Neural cell (in vitro differentiated cells): ENCODE measurements at regions not wholly inside any gene's neighbourhood (a gene's known extent, or its start where the extent isn't known, plus 50 kb on each side); places are given as distances from the start of the nearest gene placed in this dataset.

Experiments used
- H2AFZ ChIP-seq: fragments of 200-600, 300-800 bp; sonication (generic), shearing (Covaris generic); 2 replicates; pipeline ENCODE4 v1.6.0; 2014; ENCODE audit warnings: low read depth, mild to moderate bottlenecking, antibody characterized with exemption, low read length, moderate library complexity
- H3F3A ChIP-seq: fragments of 200-600 bp; shearing (Covaris generic); 2 replicates; pipeline ENCODE4 v1.6.1; 2016; ENCODE audit warnings: mild to moderate bottlenecking, moderate library complexity, mixed read lengths, antibody characterized with exemption, low read length; ENCODE audit not compliant: insufficient read depth, poor library complexity, severe bottlenecking
- H3K27ac ChIP-seq: fragments of 200-600, 300-800 bp; sonication (generic), shearing (Covaris generic); 2 replicates; pipeline ENCODE4 v1.5.1; 2014; ENCODE audit warnings: mild to moderate bottlenecking, low read length, moderate library complexity
- H3K27me3 ChIP-seq: fragments of 300-800, 200-600 bp; sonication (generic), shearing (Covaris generic); 2 replicates; pipeline ENCODE4 v1.6.0; 2014; ENCODE audit warnings: mild to moderate bottlenecking, low read depth, low read length, moderate library complexity; ENCODE audit not compliant: insufficient read depth
- H3K36me3 ChIP-seq: fragments of 300-800, 200-600 bp; sonication (generic), shearing (Covaris generic); 2 replicates; pipeline ENCODE4 v1.5.1; 2014; ENCODE audit warnings: mild to moderate bottlenecking, antibody characterized with exemption, low read length, moderate library complexity; ENCODE audit not compliant: insufficient read depth
- H3K4me2 ChIP-seq: fragments of 300-800, 200-600 bp; sonication (generic), shearing (Covaris generic); 2 replicates; pipeline ENCODE4 v1.6.0; 2014; ENCODE audit warnings: mild to moderate bottlenecking, low read length
- H3K4me3 ChIP-seq: fragments of 300-800, 200-600 bp; sonication (generic), shearing (Covaris generic); 2 replicates; pipeline ENCODE4 v1.5.1; 2014; ENCODE audit warnings: mild to moderate bottlenecking, low read length, moderate library complexity
- H3K79me2 ChIP-seq: fragments of 200-600 bp; shearing (Covaris generic); replicated peaks from 2 replicates; pipeline ENCODE4 v1.6.0; 2014; ENCODE audit warnings: mild to moderate bottlenecking, low read length, moderate library complexity; ENCODE audit not compliant: insufficient read depth
- H3K9ac ChIP-seq: fragments of 300-800, 200-600 bp; sonication (generic), shearing (Covaris generic); 2 replicates; pipeline ENCODE4 v1.6.1; 2016; ENCODE audit warnings: mild to moderate bottlenecking, low read length, mixed read lengths
- H3K9me2 ChIP-seq: fragments of 200-600 bp; shearing (Covaris generic); 2 replicates; pipeline ENCODE4 v1.6.1; 2016; ENCODE audit warnings: mild to moderate bottlenecking, low read length, mixed read lengths; ENCODE audit not compliant: insufficient read depth
- H3K9me3 ChIP-seq: fragments of 200-600, 300-800 bp; sonication (generic), shearing (Covaris generic); 2 replicates; pipeline ENCODE4 v1.6.1; 2016; ENCODE audit warnings: mild to moderate bottlenecking, mixed run types, low read length, moderate library complexity, mixed read lengths
- H4K20me1 ChIP-seq: fragments of 200-600 bp; shearing (Covaris generic); 2 replicates; pipeline ENCODE4 v1.6.1; 2016; ENCODE audit warnings: mild to moderate bottlenecking, mixed run types; ENCODE audit not compliant: insufficient read depth
- EP300 ChIP-seq: fragments of 450-650 bp; conservative IDR thresholded peaks from 2 replicates; pipeline ENCODE4 v1.6.1; 2014; ENCODE audit warnings: antibody characterized with exemption, mild to moderate bottlenecking, moderate library complexity; ENCODE audit not compliant: poor library complexity, severe bottlenecking
- EZH2 ChIP-seq: fragments of 200-600, 300-800 bp; shearing (Covaris generic), sonication (generic); IDR thresholded peaks from 2 replicates; pipeline ENCODE4 v1.6.1; 2014; ENCODE audit warnings: antibody characterized with exemption, low read length, borderline replicate concordance, mild to moderate bottlenecking; ENCODE audit not compliant: insufficient read depth, poor library complexity, severe bottlenecking
- MXI1 ChIP-seq: fragments of 450-650 bp; conservative IDR thresholded peaks from 2 replicates; pipeline ENCODE4 v1.6.1; 2014; ENCODE audit warnings: antibody characterized with exemption, mild to moderate bottlenecking; ENCODE audit not compliant: poor library complexity, severe bottlenecking
- POLR2AphosphoS5 ChIP-seq: IDR thresholded peaks from 2 replicates; pipeline ENCODE4 v1.6.1; 2012
- RAD21 ChIP-seq: fragments of 450-650 bp; conservative IDR thresholded peaks from 2 replicates; pipeline ENCODE4 v1.6.1; 2014; ENCODE audit warnings: antibody characterized with exemption, mild to moderate bottlenecking, moderate library complexity
- SMC3 ChIP-seq: fragments of 450-650 bp; conservative IDR thresholded peaks from 2 replicates; pipeline ENCODE4 v1.6.1; 2014; ENCODE audit warnings: antibody characterized with exemption, mild to moderate bottlenecking, moderate library complexity; ENCODE audit not compliant: poor library complexity
- TAF1 ChIP-seq: IDR thresholded peaks from 2 replicates; pipeline ENCODE4 v1.6.1; 2012; ENCODE audit warnings: low read depth
- TF ChIP-seq, protein P1 (sequence below): fragments of 450-650 bp; IDR thresholded peaks from 2 replicates; pipeline ENCODE4 v1.5.1; 2014; ENCODE audit warnings: antibody characterized with exemption, mild to moderate bottlenecking, moderate library complexity; ENCODE audit not compliant: poor library complexity, severe bottlenecking
- TF ChIP-seq, protein P2 (sequence below): IDR thresholded peaks from 2 replicates; pipeline ENCODE4 v1.6.1; 2012; ENCODE audit warnings: borderline replicate concordance

DNA sequence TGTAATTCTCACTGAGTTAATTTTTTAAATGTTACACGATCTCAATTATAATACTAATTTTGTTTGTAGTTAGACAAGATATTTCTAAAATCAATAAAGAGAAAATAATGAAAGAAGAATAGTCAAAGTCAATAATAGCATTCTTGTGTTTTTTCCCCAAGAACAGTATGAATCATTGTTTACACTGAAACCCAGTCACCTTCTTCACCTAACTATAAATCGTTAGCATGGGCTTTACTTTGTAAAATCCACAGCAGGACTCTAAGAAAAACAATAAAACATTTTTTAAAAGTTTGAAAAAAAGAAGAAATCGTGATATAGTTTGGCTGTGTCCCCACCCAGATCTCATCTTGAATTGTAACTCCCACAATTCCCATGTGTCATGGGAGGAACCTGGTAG, 234.6 kb upstream of the LYPLAL1 start:
- H3K36me3 ChIP-seq: no peaks in the 10 kb centered on the region

DNA sequence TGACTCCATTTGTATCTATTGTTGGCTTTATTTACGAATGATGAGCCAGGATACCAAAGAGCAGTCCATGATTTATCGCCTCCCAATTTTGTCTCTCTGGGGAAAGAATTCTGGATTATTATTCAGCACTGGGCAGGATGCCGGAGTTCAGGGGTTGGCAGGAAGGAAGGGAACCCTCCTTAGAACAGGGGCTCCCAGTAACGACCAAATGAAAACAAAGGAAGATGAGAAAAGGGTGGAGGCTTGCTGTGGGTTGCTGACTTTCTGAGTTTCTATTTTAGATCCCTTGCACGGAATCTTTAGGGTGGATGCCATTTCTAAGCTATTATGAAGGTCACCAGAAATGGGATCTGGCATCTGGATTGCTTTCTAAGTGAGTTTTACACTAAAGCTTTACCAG, 231.2 kb upstream of the LYPLAL1 start:
- Histone ChIP-seq H3K4me3 (no peak overlapping the region), H4K20me1 (no peaks in the 10 kb centered on the region), H3K27me3 (no peaks in the 10 kb centered on the region), H3K9me3 (no peaks in the 10 kb centered on the region), H2AFZ (no peak overlapping the region), H3F3A (no peaks in the 10 kb centered on the region), H3K79me2 (no peaks in the 10 kb centered on the region), H3K9me2 (no peaks in the 10 kb centered on the region), H3K27ac (no peak overlapping the region), H3K9ac (no peak overlapping the region), H3K36me3 (no peaks in the 10 kb centered on the region), H3K4me2 (no peak overlapping the region)
- TF ChIP-seq EZH2 (no peak), MXI1 (no peak)

More for the DNA sequence above, 234.6 kb upstream of the LYPLAL1 start:
- Histone ChIP-seq H3K9me2 (no peaks in the 10 kb centered on the region), H3F3A (no peaks in the 10 kb centered on the region), H3K9ac (no peak overlapping the region), H3K27me3 (no peaks in the 10 kb centered on the region), H3K4me3 (no peak overlapping the region), H3K4me2 (no peak overlapping the region), H3K9me3 (no peaks in the 10 kb centered on the region), H4K20me1 (no peaks in the 10 kb centered on the region), H3K27ac (no peak overlapping the region), H2AFZ (no peak overlapping the region), H3K79me2 (no peaks in the 10 kb centered on the region)
- TF ChIP-seq MXI1 (no peak), POLR2AphosphoS5 (no peak), EZH2 (no peak), RAD21 (no peak), TAF1 (no peak), EP300 (no peak), SMC3 (no peak)
- TF ChIP-seq, protein P1, sequence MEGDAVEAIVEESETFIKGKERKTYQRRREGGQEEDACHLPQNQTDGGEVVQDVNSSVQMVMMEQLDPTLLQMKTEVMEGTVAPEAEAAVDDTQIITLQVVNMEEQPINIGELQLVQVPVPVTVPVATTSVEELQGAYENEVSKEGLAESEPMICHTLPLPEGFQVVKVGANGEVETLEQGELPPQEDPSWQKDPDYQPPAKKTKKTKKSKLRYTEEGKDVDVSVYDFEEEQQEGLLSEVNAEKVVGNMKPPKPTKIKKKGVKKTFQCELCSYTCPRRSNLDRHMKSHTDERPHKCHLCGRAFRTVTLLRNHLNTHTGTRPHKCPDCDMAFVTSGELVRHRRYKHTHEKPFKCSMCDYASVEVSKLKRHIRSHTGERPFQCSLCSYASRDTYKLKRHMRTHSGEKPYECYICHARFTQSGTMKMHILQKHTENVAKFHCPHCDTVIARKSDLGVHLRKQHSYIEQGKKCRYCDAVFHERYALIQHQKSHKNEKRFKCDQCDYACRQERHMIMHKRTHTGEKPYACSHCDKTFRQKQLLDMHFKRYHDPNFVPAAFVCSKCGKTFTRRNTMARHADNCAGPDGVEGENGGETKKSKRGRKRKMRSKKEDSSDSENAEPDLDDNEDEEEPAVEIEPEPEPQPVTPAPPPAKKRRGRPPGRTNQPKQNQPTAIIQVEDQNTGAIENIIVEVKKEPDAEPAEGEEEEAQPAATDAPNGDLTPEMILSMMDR: no peak
- TF ChIP-seq, protein P2, sequence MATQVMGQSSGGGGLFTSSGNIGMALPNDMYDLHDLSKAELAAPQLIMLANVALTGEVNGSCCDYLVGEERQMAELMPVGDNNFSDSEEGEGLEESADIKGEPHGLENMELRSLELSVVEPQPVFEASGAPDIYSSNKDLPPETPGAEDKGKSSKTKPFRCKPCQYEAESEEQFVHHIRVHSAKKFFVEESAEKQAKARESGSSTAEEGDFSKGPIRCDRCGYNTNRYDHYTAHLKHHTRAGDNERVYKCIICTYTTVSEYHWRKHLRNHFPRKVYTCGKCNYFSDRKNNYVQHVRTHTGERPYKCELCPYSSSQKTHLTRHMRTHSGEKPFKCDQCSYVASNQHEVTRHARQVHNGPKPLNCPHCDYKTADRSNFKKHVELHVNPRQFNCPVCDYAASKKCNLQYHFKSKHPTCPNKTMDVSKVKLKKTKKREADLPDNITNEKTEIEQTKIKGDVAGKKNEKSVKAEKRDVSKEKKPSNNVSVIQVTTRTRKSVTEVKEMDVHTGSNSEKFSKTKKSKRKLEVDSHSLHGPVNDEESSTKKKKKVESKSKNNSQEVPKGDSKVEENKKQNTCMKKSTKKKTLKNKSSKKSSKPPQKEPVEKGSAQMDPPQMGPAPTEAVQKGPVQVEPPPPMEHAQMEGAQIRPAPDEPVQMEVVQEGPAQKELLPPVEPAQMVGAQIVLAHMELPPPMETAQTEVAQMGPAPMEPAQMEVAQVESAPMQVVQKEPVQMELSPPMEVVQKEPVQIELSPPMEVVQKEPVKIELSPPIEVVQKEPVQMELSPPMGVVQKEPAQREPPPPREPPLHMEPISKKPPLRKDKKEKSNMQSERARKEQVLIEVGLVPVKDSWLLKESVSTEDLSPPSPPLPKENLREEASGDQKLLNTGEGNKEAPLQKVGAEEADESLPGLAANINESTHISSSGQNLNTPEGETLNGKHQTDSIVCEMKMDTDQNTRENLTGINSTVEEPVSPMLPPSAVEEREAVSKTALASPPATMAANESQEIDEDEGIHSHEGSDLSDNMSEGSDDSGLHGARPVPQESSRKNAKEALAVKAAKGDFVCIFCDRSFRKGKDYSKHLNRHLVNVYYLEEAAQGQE: no peak

DNA sequence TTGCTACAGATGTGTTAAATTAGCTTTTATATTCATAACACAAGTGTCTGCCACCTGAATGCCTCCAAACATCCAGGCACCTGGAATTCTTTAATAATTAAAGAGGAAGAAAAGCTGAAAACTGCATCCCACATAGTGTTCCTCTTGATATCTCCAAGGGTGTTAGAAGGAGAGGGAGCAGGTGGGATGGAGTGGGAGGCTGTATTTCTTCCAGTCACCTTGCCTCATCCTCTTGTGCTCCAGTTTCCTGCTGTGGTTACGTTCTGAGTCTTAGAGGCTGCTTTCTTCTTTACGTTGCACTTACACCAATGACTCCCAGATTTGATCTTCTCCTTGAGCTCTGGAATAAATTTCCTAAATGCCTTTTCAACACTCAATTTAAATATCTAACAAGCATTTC, 230.3 kb upstream of the LYPLAL1 start:
- Histone ChIP-seq H3K79me2 (no peaks in the 10 kb centered on the region), H3K27me3 (no peaks in the 10 kb centered on the region), H3K9me2 (no peaks in the 10 kb centered on the region), H3K36me3 (no peaks in the 10 kb centered on the region), H2AFZ (no peak overlapping the region), H3K4me3 (no peak overlapping the region), H3K4me2 (no peak overlapping the region), H4K20me1 (no peaks in the 10 kb centered on the region), H3F3A (no peaks in the 10 kb centered on the region), H3K27ac (no peak overlapping the region), H3K9ac (no peak overlapping the region), H3K9me3 (no peaks in the 10 kb centered on the region)
- TF ChIP-seq, protein P2: no peak
- no peak for TF ChIP-seq EP300
- no peak for TF ChIP-seq POLR2AphosphoS5
- no peak for TF ChIP-seq MXI1
- no peak for TF ChIP-seq SMC3
- TF ChIP-seq, protein P1: no peak
- no peak for TF ChIP-seq TAF1
- no peak for TF ChIP-seq EZH2
- no peak for TF ChIP-seq RAD21
